ENCODE measurements at regions not wholly inside any gene's neighbourhood (a gene's known extent, or its start where the extent isn't known, plus 50 kb on each side); places are given as distances from the start of the nearest gene placed in this dataset.
"Not testable (repeated sequence)": the region's sequence is repeated elsewhere in the genome, so short reads cannot be mapped to it uniquely, and the experiment has no call there.

- TF ChIP-seq, protein P1, sequence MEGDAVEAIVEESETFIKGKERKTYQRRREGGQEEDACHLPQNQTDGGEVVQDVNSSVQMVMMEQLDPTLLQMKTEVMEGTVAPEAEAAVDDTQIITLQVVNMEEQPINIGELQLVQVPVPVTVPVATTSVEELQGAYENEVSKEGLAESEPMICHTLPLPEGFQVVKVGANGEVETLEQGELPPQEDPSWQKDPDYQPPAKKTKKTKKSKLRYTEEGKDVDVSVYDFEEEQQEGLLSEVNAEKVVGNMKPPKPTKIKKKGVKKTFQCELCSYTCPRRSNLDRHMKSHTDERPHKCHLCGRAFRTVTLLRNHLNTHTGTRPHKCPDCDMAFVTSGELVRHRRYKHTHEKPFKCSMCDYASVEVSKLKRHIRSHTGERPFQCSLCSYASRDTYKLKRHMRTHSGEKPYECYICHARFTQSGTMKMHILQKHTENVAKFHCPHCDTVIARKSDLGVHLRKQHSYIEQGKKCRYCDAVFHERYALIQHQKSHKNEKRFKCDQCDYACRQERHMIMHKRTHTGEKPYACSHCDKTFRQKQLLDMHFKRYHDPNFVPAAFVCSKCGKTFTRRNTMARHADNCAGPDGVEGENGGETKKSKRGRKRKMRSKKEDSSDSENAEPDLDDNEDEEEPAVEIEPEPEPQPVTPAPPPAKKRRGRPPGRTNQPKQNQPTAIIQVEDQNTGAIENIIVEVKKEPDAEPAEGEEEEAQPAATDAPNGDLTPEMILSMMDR (IDR thresholded peaks at IDR 0.05; ENCODE audit: low read depth, low read length) = no peak
- DNase-seq (ENCODE audit: low read depth in 2 of 2) = no peak
- no peak overlapping the region for H3K4me3 ChIP-seq (replicated peaks in 1 of 2; ENCODE audit: low read depth in 2 of 2, low read length in 2 of 2)
These were observed 287.1 kb downstream of the WDR11 start for GRCh38 chr10:121138112-121138860.

DNA sequence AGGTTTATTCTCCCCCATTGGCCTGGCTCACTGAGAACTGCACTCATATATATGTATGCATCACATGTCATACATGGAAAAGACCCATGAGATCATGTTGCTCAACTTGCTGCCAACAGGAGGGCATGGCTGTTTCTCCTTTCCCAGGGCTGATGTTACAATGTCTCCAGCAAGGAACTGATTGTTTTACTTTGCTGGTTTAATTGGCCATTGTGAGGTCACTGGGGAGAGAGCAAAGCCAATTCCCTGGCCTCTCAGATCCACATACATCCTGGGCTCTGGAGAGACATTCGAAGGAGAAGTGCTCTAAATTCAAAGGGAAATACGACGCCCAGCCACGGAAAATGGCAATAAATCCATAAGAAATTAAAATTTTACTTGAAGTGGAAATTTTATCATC is 287.8 kb downstream of the WDR11 start:
- H3K4me3 ChIP-seq (replicated peaks in 1 of 2; ENCODE audit: low read depth in 2 of 2, low read length in 2 of 2) = no peak overlapping the region
- no peak for DNase-seq (ENCODE audit: low read depth in 2 of 2)
- TF ChIP-seq, protein P1 (IDR thresholded peaks at IDR 0.05; ENCODE audit: low read depth, low read length) = no peak

- DNase-seq (ENCODE audit: low read depth in 2 of 2); H3K4me3 ChIP-seq (replicated peaks in 1 of 2; ENCODE audit: low read depth in 2 of 2, low read length in 2 of 2): not testable (repeated sequence)
These were observed 294.7 kb downstream of the WDR11 start for GRCh38 chr10:121145802-121146395.

- no peak for DNase-seq (ENCODE audit: low read depth in 2 of 2)
- no peak overlapping the region for H3K4me3 ChIP-seq (replicated peaks in 1 of 2; ENCODE audit: low read depth in 2 of 2, low read length in 2 of 2)
- TF ChIP-seq, protein P1 (IDR thresholded peaks at IDR 0.05; ENCODE audit: low read depth, low read length) = no peak
These were observed 297.8 kb downstream of the WDR11 start for GRCh38 chr10:121148921-121149320.

- TF ChIP-seq, protein P1 (IDR thresholded peaks at IDR 0.05; ENCODE audit: low read depth, low read length) = no peak
- H3K4me3 ChIP-seq (replicated peaks in 1 of 2; ENCODE audit: low read depth in 2 of 2, low read length in 2 of 2) = no peak overlapping the region
- no peak for DNase-seq (ENCODE audit: low read depth in 2 of 2)
These were observed 300.9 kb downstream of the WDR11 start for GRCh38 chr10:121152033-121152432.

DNA sequence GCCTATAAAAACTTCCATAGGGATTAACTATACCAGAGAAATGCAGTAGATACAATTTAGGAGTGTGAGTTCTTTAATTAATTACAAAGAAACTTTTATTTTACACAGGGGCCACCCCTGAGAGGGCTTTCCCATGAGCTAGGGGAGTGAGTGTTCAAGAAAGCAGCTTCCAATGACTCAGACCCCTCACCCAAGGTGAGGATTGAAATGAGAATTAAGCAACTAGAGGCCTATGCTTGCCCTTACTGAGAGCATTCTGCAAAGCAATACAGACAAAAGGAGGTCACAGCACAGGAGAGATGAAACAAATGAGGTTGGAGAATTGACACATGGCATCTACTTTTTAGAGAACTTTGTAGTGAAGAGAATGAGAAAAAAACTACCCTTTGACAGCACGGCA is 301.8 kb downstream of the WDR11 start:
- DNase-seq (ENCODE audit: low read depth in 2 of 2) = no peak
- TF ChIP-seq, protein P1 (IDR thresholded peaks at IDR 0.05; ENCODE audit: low read depth, low read length) = no peak
- H3K4me3 ChIP-seq (replicated peaks in 1 of 2; ENCODE audit: low read depth in 2 of 2, low read length in 2 of 2) = no peak overlapping the region

GRCh38 chr10:121154310-121154709 is 303.1 kb downstream of the WDR11 start:
- no peak for DNase-seq (ENCODE audit: low read depth in 2 of 2)
- TF ChIP-seq, protein P1 (IDR thresholded peaks at IDR 0.05; ENCODE audit: low read depth, low read length) = no peak
- H3K4me3 ChIP-seq (replicated peaks in 1 of 2; ENCODE audit: low read depth in 2 of 2, low read length in 2 of 2) = no peak overlapping the region

Measured in cardiac fibroblast (primary cell).